Pancreas (tissue), 10 donors: ENCODE measurements at regions not wholly inside any gene's neighbourhood (a gene's known extent, or its start where the extent isn't known, plus 50 kb on each side); places are given as distances from the start of the nearest gene placed in this dataset.

ENCODE experiments used
- ATAC-seq, 4 donors: fragments of 200-7000 bp; cut with Tn5 transposase; one replicate each; pipeline versions ENCODE4 v1.8.0 to v1.9.1; 2020; ENCODE audit warnings: mild to moderate bottlenecking in 4 of 4, moderate library complexity in 4 of 4
- DNase-seq, 6 donors: peaks; one replicate each; pipeline ENCODE4 v3.0.0-alpha.2; 2020
- FAIRE-seq: peaks from 2 replicates; lab custom pipeline; 2012; peaks lifted over from hg19 to GRCh38; lab: Jason Lieb, UNC
- H3K27ac ChIP-seq, 4 donors: fragments of 200-600 bp; sonication (generic); 1 replicate in 3 of 4; 2 replicates in 1 of 4; pipeline versions ENCODE4 v1.5.0 to v1.8.0; 2020
- H3K27me3 ChIP-seq, 4 donors: fragments of 200-600 bp; one replicate each; pipeline ENCODE4 v1.8.0; 2021
- H3K36me3 ChIP-seq, 3 donors: fragments of 200-600 bp; sonication (generic) in 1 of 3; one replicate each; pipeline versions ENCODE4 v1.5.0 to v1.8.0; 2020 to 2021
- H3K4me1 ChIP-seq, 3 donors: fragments of 200-600 bp; one replicate each; pipeline ENCODE4 v1.8.0; 2021
- H3K4me3 ChIP-seq, 4 donors: fragments of 200-600 bp; sonication (generic) in 2 of 4; one replicate each; pipeline versions ENCODE4 v1.5.0 to v1.8.0; 2020 to 2021
- H3K9me3 ChIP-seq, 4 donors: fragments of 200-600 bp; one replicate each; pipeline ENCODE4 v1.8.0; 2021
- WGBS, 2 donors: extraction: QIAGEN DNeasy Blood & Tissue Kit; methylation state at CpG; one replicate each; pipeline ENCODE4 v1.1.7; 2013; 5-methylcytosine and 5-hydroxymethylcytosine counted together
- intact Hi-C, 3 donors: fragments of 100-400 bp; cut with DNase I; formaldehyde crosslinking; loops; one replicate each; pipeline versions ENCODE4 v1.11.1 to v1.14.2; 2022
- TF ChIP-seq, protein P1 (sequence below), 4 donors: fragments of 200-600 bp; sonication (generic) in 3 of 4; IDR thresholded peaks; one replicate each; pipeline versions ENCODE4 v1.5.0 to v1.8.0; 2021; ENCODE audit warnings: antibody characterized with exemption in 4 of 4
- donor health status: healthy with polysubstance abuse.
- donor health status: DM: no; HTN: no; CAD: no; lungs with moderate emphysema.
- donor health status: DM: no; HTN: no; CAD: no.
- donor health status: control.
- donor health status: control.
- donor health status: Bipolar disorder and iron deficiency.
- donor health status: DM: yes; HTN: yes; CAD: no.
- donor health status: DM: no; HTN: no; CAD: no.
- donor health status: DM: no; HTN: no; CAD: no.
- donor health status: DM: yes; HTN: yes; CAD: no.

DNA sequence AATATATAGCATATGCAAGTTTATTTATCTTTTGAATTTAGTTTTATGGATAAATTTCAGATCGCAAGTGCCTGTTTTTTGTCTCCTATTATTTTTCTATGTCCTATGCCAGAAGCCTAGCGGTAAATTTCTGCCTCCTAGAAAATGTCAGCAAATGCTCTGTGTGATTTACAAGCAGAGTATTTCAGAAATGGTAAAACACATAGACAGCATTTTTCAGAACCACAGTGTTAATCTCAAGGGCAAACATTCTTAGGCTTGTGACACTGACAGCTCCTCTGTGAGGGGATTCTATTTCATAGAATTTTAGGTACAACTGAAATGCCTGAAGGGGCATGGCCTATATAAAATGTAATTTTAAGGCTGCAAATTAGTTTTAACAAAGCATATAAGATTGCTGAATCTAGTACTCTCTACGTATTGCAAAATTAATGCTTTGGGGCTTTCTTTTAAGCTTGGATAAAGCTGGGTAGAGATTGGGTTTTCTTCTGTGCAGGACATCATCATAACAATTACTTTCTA lies 89.9 kb upstream of the PTCHD4 start:
- TF ChIP-seq, protein P1, sequence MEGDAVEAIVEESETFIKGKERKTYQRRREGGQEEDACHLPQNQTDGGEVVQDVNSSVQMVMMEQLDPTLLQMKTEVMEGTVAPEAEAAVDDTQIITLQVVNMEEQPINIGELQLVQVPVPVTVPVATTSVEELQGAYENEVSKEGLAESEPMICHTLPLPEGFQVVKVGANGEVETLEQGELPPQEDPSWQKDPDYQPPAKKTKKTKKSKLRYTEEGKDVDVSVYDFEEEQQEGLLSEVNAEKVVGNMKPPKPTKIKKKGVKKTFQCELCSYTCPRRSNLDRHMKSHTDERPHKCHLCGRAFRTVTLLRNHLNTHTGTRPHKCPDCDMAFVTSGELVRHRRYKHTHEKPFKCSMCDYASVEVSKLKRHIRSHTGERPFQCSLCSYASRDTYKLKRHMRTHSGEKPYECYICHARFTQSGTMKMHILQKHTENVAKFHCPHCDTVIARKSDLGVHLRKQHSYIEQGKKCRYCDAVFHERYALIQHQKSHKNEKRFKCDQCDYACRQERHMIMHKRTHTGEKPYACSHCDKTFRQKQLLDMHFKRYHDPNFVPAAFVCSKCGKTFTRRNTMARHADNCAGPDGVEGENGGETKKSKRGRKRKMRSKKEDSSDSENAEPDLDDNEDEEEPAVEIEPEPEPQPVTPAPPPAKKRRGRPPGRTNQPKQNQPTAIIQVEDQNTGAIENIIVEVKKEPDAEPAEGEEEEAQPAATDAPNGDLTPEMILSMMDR (IDR thresholded peaks at IDR 0.05), result no peak
- no peak for FAIRE-seq
- Histone ChIP-seq H3K27me3 (no peaks in the 10 kb centered on the region), H3K9me3 (no peaks in the 10 kb centered on the region), H3K4me1 (no peaks in the 10 kb centered on the region), H3K4me3 (no peak overlapping the region), H3K36me3 (no peaks in the 10 kb centered on the region), H3K27ac (no peak overlapping the region)
- no peak for DNase-seq
- 66 to 68% methylated on average over 3 of the region's 3 CpGs for WGBS, 2 donors
- no peak for ATAC-seq
- intact Hi-C loops, result no loop called here

DNA sequence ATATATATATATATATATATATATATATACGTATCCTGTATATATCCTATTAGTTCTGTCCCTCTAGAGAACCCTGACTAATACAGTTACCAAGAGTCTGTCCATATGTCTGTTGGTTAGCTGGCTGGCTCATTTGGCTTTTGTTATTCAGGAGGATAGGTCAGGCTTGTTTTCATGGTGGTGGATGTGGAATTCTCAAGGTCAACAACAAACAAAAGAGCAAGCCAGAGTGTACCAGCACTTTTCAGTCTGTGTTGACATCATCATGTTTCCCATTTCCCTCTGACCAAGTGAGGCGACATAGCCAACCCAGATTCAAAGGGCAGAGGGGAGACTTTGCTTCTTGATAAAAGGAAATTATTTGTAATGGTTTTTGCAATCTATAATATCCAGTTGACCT lies 88.5 kb upstream of the PTCHD4 start:
- no peaks in the 10 kb centered on the region for H3K27me3 ChIP-seq
- DNase-seq (no peak), FAIRE-seq (no peak), ATAC-seq (no peak)
- H3K36me3 ChIP-seq, result no peaks in the 10 kb centered on the region
- 70 to 79% methylated on average over 2 of the region's 2 CpGs for WGBS, 2 donors
- TF ChIP-seq, protein P1 (IDR thresholded peaks at IDR 0.05), result no peak
- no peak overlapping the region for H3K4me3 ChIP-seq
- H3K4me1 ChIP-seq, result no peaks in the 10 kb centered on the region
- intact Hi-C loops, result no loop called here
- H3K9me3 ChIP-seq, result no peaks in the 10 kb centered on the region
- H3K27ac ChIP-seq, result no peak overlapping the region

DNA sequence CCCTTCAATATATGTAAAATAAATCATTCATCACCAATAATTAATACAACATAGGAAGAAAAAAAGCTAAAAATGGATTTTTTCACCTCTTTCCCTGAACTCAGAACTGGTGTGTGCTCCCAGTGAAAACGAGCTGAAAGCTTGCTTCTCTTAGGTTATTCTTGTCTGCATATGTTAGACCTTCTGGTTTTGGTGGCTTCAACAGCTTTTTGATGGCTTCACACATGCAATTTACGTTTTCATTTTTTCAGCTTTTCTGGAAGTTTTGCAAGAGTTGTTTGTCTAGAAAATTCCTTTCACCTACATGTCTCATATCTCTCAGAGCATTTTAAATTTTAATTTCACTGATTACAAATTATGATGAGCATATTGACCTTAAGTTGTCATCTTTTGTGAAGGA lies 86.9 kb upstream of the PTCHD4 start:
- FAIRE-seq, result no peak
- TF ChIP-seq, protein P1 (IDR thresholded peaks at IDR 0.05), result no peak
- ATAC-seq, result no peak
- intact Hi-C loops, result no loop called here
- no peak overlapping the region for H3K27ac ChIP-seq
- no peak overlapping the region for H3K4me3 ChIP-seq
- 39 to 47% methylated on average over 2 of the region's 2 CpGs for WGBS, 2 donors
- no peaks in the 10 kb centered on the region for H3K36me3 ChIP-seq
- no peaks in the 10 kb centered on the region for H3K4me1 ChIP-seq
- no peaks in the 10 kb centered on the region for H3K27me3 ChIP-seq
- no peak for DNase-seq
- no peaks in the 10 kb centered on the region for H3K9me3 ChIP-seq

DNA sequence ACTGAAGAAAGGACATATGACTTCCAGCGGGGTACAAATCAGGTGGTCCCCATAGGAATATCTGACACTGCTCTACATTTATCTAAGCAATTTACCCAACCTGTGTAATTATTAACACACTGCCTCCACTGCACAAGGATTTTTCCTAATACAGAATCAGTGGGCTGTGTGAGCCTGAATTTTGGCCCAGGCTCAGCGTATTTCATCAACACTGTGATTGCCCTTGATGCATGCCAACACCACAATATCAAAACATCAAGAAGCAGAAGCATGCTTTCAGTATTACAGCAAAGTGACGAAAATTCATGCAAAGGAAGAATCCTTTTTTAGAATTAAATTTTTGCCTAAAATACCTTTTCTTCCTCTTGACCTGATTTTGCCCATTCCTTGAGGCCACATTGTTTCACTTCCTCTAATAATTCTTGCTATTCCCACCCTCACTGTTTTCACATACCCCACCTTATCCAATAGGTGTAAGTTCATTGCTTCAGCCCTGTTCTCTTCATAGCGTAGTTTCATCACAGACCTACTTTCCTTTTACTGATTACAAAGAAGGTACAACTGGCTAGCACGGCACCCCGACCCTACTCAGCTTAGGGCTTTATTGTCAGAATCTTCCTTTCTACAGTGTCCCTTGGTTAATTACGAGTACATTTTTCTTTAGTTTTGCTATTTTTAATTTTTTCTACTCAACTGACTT lies 83.7 kb upstream of the PTCHD4 start:
- Histone ChIP-seq H3K27me3 (no peaks in the 10 kb centered on the region), H3K9me3 (no peaks in the 10 kb centered on the region), H3K36me3 (no peaks in the 10 kb centered on the region), H3K4me3 (no peak overlapping the region), H3K4me1 (no peaks in the 10 kb centered on the region), H3K27ac (no peak overlapping the region)
- WGBS, 2 donors, result 54 to 61% methylated on average over 7 of the region's 7 CpGs
- ATAC-seq, result no peak
- DNase-seq, result no peak
- TF ChIP-seq, protein P1 (IDR thresholded peaks at IDR 0.05), result no peak
- no peak for FAIRE-seq
- intact Hi-C loops, result no loop called here

DNA sequence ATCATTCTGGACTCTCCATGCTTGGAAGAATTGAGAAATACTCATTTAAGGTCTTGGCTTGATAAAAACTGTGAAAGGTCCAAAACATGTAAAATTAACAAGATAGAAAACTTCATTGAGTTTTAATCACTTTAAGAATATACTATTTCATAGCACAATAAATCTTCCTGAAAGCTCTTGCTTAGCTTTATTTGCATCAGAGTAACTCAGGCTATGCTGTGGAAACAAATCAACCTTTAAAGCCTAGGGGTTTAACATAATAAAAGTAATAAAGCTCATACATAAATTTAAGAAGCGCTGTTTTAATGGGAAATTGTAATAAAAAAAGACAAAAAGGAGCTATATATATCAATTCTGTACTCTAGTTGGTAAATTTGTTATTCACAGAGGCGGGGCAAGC lies 77.2 kb upstream of the PTCHD4 start:
- no peaks in the 10 kb centered on the region for H3K9me3 ChIP-seq
- intact Hi-C loops, result no loop called here
- DNase-seq (no peak), ATAC-seq (no peak), FAIRE-seq (no peak)
- no peak overlapping the region for H3K4me3 ChIP-seq
- TF ChIP-seq, protein P1 (IDR thresholded peaks at IDR 0.05), result no peak
- H3K27me3 ChIP-seq, result no peaks in the 10 kb centered on the region
- no peak overlapping the region for H3K27ac ChIP-seq
- whole genome bisulfite sequencing, 2 donors, result 63 to 80% methylated on average over 2 of the region's 2 CpGs
- no peaks in the 10 kb centered on the region for H3K36me3 ChIP-seq
- no peaks in the 10 kb centered on the region for H3K4me1 ChIP-seq
